GM10266 (cell line): ENCODE measurements at regions not wholly inside any gene's neighbourhood (a gene's known extent, or its start where the extent isn't known, plus 50 kb on each side); places are given as distances from the start of the nearest gene placed in this dataset.

Experiments used
- DNase-seq: peaks from one replicate; pipeline ENCODE4 v3.0.0; 2012; ENCODE audit errors: extremely low spot score
- CTCF ChIP-seq: IDR thresholded peaks from 2 replicates; pipeline ENCODE4 v1.5.1; 2012; ENCODE audit warnings: mild to moderate bottlenecking, low read depth; ENCODE audit not compliant: control insufficient read depth, insufficient read depth; ENCODE audit errors: missing control alignments

GRCh38 chr21:16743317-16743716 is 769.5 kb upstream of the CXADR start:
- DNase-seq: no peak
- TF ChIP-seq CTCF: no peak

GRCh38 chr21:16750926-16751325 is 761.9 kb upstream of the CXADR start:
- no peak for TF ChIP-seq CTCF

GRCh38 chr21:16751695-16752474 is 761.0 kb upstream of the CXADR start:
- DNase-seq: no peak
- TF ChIP-seq CTCF: no peak

More at GRCh38 chr21:16750926-16751325, 761.9 kb upstream of the CXADR start:
- no peak for DNase-seq

GRCh38 chr21:16752475-16752857 is 760.4 kb upstream of the CXADR start:
- no peak for TF ChIP-seq CTCF
- DNase-seq: no peak

DNA sequence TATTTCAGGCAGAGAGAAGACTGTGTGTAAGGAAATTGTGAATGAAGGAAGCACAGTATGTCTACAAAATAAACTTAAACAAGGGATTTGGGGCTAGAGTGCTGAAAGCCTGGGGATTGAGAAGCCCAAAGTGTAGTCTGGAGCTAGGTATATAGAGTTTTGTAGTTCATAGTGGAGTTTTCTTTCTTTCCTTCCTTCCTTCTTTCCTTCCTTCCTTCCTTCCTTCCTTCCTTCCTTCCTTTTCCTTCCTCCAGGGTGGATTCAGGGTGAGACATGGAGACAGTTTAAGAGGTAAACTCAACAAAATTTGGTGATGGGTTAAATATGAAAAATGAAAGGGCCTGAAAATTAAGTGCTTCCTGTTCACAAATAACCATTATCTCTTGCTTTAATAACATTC is 757.8 kb upstream of the CXADR start:
- DNase-seq: no peak
- no peak for TF ChIP-seq CTCF

DNA sequence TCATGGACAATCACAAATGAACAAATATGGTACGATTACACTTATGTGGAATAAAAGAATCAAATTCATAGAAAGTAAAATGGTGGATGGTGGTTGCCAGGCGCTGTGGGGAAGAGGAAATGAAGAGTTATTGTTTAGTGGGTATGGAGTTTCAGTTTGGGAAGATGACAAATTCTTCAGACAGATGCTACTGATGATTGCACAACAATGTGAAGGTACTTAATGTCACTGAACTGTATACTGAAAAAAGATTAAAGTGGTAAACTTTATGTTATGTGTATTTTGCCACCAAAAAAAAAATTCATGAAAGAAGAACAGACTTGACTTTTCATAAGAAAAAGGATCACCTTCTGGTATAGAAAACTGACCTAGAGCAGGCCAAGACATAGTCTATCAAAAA is 745.6 kb upstream of the CXADR start:
- DNase-seq: no peak
- TF ChIP-seq CTCF: no peak

DNA sequence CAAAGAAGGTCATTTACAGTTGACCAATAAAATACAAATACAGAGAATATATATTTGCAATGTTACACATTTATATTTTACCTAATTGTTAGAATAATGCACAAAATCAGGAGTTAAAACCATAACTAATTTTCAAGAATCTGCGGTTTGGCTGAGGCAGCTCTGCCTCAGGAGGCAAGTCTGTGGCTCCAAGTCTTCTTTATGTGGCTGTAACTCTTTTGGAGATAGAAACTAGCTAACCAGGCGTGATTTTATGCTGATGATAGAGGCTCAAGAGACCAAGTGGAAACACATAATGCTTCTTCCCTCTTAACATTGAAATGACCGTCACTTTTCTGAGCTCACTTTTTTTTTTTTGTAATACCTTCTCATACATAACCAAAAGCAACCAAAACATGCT is 744.7 kb upstream of the CXADR start:
- no peak for DNase-seq
- TF ChIP-seq CTCF: no peak
